Left kidney (tissue), 1 donor: ENCODE measurements at regions not wholly inside any gene's neighbourhood (a gene's known extent, or its start where the extent isn't known, plus 50 kb on each side); places are given as distances from the start of the nearest gene placed in this dataset.

Experiments
- DNase-seq: peaks from one replicate; pipeline ENCODE4 v3.0.0-alpha.2; 2013

DNA sequence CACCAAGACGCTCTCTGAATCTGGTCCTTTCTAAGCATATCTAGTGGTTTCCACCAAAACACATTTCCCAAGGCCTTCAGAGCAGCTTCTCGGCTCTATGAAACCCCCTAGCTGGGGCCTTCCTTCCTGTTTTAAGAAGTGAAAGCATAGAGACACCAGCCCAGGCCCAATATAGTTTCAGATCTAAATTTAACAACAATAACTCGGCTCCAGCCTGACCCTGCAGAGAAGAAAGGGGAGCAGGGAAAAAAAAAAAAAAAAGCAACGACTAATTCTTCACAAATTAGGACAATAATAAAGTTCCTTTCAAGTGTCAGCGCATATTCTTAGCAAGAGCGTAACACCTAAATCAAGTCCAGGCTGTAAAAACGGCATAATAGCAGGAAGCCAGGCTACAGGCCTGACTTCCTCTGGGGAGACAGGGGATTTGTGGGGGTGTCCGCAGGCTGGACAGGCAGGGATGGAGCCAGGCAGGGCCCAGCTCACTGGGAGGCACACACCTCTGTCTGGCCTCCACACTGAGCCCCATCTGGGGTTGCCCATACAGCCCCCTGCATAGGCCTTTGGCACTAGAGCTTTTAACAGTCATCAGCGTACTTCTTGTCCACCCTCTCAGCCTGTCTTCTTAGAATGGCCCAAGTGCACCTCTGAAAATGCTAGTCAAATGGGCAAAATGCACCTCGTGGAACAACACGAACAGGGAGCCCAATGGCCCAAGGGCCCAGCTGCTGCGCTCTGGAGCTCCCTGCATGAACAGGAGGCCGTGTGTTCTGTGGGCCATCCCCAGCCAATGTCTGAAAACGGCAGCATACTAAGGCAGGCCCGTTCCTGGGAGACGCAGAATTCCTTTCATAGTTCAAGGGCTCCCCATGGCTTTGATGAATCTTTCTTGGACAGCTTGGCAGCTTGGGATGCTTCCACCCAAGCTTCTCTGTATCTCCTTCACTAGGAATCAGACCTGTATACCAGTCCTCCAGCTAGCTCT, 772.9 kb downstream of the MED13L start:
- DNase-seq: peak; percentile 35

DNA sequence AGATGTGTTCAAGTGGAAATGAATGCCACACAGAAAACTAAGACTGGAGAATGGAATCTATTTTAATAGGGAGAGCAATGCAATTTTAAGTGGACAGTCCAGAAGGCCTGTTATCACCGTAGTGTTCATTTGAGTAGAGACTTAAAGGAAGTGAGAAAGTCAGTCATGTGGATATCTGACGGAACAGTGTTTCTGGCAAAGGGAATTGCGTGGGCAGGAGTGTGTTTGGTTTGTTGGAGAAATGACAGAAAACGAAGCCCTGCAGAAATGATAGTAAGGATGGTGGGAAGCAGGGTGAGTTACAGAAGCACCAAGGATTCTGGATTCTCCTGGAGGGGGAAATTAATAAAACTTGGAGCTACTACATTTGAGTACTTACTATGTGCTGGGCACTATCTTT, 776.6 kb downstream of the MED13L start:
- no peak for DNase-seq

DNA sequence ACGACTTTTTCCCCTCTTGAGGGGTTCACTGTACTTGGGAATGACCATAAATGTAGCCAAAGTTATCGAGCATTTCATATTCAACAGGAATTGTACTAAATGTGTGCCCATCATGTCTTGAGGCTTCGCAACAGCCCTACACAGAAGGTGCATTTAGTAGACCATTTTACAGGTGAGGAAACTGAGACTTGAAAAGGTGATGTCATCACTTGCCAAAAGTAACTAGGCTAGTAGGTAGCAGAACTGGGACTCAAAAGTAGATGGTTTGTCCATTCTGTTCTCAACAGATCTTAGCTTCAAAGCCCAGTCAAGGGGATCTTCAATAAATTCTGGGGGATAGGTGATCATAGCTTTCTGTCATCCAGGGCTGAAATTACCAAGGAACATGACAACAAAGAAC, 782.2 kb downstream of the MED13L start:
- DNase-seq: no peak

DNA sequence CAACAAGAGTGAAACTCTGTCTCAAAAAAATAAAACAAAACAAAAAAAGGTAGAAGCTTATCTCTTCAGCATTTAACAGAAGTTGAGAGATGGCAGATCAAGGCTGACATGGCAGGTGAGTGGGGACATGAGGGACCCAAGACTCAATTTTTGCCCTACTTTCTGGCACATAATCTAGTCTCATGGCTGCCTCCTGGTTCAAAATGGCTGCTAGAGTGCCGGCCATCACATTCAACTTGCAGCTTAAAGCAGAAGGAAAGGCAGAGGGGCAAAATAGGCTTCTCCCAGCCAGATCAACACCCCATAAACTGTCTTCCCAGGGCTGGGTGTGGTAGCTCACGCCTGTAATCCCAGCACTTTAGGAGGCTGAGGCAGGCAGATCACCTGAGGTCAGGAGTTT, 784.9 kb downstream of the MED13L start:
- no peak for DNase-seq

DNA sequence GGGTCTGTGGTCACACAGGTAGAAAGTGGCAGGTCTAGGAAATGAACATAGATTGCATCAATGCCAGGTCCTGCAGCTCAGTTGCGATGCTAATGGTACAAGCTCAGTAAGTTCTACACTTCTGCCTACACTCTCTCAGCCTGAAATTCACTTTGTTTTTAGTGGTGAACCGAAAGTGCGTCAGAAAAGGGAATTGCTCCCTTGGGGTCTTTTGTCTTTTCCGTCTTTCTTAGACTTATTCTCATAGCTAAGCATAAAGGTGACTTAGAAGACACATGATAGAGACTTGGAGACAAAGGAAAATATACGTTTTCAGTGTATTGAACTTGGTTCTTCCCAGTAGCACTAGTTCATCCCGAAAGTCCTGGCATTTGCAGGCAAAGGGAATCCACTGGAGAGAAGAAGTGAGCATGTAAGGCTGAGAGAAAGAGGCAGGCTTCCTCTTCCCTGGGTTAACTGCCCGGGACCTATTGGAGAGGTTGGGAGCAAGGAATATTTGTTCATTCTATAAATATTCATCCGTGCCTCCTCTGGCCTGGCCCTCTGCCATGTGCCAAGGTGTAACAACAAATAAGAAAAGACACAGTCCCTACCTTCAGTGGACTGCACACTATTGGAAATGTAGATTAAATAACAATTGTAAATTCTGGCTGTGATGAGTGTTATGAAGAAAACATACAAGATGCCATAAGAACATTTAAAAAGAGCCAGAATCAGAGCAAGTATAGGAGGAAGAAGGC, 785.8 kb downstream of the MED13L start:
- DNase-seq: no peak

DNA sequence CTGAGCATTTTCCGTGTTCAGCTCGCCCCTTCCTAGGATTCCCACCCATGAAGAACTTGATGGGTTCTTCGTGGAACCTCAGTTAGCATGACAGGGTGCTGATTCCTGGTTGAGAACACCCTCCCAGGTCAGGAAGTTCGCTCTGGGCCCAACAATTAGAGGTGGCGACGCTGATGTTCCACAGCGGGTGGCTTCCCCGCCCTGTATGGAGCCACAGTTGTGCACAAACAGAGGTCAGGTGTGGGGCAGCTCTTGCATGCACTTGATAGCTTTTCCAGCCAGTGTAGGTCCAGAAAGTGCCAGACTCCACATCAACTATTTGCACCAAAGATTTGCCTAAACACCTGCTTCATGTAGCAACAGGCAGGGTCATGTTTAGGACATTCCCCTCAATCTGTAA, 788.2 kb downstream of the MED13L start:
- no peak for DNase-seq

DNA sequence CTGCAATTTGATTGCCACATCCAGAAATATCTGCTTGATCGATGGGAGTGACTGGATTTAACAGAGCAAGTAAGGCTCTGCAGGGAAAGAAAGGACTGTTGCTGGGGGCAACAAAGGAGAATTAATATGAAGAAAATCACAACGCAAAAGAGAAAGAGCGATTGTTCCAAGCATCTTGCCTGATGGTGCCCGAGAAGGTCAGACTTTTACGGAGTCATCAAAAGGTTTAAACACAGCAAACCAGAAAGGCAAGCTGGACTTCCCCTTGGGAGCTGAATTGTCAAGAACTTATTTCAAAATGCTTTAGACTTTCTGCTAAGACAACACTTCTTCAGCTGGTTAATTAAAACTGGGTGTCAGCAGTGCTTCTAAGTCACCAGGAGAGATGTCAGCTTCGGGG, 791.5 kb downstream of the MED13L start:
- no peak for DNase-seq

DNA sequence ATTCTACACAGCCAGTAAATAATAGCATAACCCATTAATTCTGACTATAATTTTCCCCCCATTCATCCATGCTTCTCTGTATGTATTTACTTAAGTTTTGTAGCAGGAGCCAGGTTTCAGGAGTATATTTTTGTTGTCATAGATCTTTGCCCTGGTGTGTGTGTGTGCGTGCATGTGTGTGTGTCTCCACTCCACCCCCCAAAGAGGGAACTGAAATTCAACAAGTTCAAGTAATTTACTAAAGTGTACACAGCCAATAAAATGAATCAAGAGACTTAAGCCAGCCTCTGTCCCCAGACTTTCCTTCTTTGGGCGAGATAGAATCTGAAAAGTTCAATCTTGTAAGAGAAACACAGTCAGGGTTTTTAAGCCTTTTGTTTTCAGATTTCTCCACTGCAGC, 792.0 kb downstream of the MED13L start:
- DNase-seq: no peak

DNA sequence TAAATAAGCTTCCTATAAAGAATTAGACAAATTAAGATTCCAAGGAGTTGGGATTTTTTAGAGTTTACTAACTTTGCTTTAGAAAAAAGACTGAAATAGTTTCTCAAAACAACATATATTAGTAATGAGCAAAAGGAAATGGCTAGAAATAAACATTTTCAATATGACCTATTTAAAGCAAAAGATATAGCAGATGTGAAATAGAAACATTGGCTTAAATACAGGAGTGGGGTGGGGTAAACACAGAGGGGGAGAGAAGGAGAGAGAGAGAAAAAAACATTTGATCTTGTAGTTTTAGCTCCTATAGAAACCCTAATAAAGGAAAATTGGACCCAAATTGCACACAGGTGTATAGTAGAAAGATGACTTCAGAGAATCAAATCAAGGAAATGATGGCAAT, 794.5 kb downstream of the MED13L start:
- no peak for DNase-seq

DNA sequence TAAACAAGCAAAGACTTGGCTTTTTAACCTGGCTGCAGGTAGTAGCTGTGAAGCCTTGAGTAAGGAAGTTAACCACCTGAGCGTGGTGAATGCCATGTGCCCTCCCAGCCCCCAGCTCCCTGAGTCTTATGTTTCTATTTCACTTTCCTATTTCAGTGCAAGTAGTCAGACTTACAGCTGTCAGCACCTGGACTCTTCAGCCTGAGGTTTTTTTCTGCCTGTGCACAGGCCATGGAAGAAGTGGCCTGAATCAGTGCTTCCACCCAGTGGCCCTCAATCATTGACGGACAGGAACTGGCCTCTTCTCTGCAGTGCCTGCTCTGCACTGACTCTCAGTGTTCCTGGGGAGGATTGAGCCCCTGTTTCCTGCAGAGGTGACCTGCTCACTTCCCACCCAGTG, 796.4 kb downstream of the MED13L start:
- DNase-seq: no peak

DNA sequence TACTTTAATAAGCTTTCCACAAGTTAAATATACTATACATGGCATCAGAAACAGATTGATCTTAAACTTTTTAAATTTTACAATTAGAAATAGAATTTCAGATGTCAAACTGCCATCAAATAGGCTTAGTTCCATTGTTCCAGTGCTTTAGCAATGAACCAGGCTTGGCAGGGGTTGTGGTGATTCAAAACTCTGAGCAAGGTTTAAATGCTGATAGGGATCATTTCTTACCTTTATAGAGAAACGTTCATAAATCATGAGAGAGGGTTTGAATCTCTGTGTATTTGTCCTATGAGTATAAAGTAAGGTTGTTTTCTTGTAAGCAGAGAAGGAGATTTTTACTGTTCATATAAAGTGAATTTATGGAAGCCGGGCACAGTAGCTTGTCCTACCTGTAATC, 794.5 kb upstream of the TBX3 start:
- no peak for DNase-seq

DNA sequence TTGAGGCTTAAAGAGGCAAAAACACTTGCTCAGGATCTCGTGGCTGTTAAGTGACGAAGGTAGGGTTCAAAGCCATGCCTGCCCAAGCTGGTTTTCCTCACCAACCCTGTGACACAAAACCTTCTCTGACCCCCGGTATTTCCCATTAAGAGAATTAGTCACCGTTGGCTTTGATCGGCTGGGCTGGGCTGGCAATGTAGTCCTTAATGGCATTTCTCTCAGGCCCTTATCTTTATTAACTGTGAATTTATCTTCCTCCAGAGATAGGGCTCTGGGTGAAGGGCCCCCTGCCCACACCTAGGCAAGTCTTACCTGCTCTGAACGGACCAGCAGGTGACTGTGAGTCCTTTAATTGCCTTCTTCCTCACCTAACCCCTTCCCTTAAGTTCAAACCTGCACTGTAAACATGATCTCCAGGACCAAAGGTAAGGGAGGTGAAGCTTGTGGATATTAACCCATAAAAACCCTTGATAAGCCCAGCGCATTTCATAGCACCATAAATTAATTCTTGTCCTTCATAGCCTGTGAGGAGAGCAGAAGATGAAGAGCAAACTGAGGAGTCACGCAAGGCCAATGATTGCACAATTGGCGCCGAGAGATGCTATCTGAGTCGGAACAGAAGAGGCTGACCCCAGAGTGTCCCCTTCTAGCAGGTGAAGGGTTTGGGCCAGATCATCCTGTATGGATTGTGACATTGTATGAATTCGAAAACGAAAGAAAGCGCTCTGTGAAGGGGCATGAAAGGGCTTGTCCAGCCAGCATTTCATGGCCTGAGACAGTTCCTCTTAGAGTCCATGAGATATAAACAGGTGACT, 790.8 kb upstream of the TBX3 start:
- DNase-seq: no peak

DNA sequence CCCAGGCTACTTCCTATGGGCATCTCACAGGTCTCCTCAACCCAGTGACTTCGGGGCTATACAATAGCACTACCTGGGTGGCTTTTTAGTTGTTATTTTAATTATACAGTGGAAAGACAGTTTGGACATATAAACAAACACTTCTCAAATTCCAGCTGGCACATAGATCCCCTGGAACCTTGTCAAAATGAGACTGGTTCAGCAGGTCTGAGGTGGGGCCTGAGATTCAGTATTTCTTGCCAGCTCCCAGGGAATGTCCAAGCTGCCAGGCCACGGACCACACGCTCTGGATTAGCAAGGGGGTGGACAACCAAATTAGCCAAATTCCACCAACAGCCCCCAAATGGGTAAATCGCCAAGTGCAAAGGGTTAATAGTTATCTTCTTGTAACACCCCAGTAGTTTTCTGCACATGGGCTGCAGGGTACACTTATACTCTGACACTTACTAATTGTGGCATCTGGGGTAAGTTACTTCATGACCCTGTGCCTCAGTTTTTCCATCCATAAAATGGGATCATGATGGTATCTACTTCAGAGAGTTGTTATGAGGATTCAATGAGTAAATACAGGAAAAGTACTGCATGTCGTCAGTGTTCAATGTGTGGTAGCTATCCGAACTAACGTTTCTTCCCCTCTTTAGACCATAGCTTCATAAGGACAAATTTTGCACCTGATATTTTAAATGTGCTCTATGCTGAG, 789.4 kb upstream of the TBX3 start:
- no peak for DNase-seq

DNA sequence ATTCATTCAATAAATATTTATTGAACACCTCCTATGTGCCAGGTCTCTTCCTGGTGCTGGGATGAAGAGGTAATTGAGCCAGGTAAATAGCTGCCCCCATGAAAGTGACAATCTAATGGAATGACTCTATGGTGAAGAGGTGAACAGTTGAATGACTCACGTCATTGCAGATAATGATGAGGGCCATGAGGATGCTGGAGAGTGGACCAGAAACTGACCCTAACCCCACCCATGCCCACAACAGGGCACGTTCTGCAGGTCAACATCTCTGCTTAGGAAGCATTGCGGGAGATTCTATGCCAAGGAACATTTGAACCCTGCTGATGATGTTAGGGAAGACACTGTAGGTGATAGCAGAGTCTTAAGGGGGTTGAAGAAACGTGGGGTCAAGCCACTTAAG, 788.9 kb upstream of the TBX3 start:
- no peak for DNase-seq

DNA sequence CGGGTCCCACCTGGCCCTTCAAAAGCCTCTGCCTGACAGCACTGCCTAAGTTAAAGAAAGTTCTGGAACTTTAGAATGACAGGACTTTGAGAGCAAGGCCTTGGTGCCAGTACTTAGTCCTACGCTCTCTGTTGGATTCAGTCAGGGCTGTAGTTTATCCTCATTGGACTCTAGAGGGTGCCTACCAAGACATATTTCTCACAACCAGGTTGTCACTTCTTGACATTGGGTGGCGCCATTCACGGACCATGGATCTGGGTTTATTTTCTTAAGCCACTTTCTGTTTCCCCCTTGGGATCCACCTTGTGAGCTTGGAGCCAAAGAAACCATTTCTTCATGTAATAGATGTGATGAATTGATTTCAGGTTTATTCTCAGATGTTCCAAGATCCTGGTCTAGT, 787.0 kb upstream of the TBX3 start:
- no peak for DNase-seq

DNA sequence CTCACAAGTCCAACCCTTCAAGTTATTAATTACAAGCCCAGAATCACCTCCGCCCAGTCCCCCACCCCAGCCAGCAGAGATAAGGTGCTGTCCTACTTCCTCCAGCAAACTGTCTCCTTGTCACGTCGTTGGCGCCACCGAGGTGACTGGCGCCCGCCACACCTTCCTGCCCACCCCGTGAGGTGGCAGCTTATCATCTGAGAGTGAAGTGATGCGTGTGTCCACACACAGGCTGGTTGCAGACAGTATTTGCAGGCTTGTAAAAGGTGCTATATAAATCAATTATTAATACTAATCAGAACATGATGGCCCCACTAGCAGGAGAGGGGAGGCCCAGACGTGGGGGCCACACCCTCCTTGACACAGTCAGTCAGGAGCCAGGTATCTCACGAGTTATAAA, 786.6 kb upstream of the TBX3 start:
- DNase-seq: no peak

DNA sequence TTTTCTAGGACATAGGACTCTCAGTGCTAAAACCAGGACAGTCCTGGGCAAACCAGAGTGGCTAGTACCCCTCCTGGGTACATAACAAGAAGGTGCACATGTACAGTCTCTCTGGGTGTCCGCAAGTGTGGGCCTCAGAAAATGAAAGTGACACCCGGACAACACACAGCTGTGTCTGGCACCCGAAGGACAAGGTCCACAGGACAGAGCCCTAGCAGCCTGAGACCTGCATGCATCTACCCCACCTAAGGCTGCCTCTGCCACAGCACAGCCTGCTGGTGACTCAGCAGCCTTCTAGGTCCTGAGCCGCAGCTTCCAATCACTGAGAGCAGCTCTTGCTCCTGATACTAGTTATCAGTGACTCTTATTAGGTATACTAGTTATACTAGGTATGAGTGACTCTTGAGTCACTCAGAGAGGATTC, 784.1 kb upstream of the TBX3 start:
- DNase-seq: no peak

DNA sequence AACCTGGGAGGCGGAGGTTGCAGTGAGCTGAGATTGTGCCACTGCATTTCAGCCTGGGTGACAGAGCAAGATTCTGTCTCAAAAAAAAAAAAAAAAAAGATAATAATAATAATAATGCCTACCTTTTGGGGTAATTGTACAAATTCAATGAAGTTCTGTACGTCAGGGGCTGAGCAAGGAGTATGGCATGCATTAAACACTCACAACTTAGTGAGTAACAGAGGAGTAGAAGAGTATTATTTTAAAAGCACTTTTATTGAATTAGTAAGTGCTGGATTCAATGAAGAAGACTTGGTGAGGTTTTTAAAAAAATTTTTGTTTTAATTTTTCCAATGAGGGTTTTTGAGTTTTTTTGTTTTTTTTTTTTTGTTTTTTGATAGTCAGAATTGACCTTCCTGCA, 783.6 kb upstream of the TBX3 start:
- no peak for DNase-seq

DNA sequence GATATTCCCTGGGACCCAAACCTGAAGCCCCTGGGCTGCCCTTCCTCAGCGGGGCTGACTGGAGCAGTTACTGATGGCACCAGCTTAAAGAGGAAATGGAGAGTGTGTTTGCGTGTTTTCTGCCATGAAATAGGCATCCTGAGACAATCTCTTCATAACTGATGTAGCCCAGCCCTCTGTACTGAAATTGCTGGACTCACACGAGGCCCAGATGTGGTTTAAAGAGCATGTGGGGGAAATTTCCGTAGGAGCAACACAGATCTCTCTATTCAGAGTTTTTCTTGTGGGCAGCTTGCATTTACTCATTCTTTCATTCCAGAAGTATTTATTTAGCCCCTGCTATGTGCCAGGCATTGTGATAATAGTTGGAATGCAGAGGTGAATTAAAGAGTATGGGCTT, 782.1 kb upstream of the TBX3 start:
- DNase-seq: no peak

DNA sequence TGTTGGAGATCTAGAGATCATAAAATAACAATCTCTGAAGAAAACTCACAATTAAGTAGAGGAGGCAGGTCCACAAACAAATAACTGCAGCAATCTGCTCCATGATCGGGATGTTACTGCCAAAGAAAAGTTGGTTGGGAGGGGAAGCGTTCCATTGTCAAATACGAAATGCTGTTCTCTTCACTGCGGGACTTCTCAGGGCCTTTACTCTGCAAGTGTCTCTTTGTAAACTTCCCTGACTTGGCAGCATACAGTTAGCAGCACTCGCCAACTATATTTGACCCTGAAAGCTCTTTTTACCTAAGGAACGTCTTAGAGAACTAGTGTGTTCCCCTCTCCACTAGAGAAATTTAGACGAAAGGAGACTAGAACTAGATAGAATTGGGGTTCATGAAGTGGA, 780.7 kb upstream of the TBX3 start:
- no peak for DNase-seq

DNA sequence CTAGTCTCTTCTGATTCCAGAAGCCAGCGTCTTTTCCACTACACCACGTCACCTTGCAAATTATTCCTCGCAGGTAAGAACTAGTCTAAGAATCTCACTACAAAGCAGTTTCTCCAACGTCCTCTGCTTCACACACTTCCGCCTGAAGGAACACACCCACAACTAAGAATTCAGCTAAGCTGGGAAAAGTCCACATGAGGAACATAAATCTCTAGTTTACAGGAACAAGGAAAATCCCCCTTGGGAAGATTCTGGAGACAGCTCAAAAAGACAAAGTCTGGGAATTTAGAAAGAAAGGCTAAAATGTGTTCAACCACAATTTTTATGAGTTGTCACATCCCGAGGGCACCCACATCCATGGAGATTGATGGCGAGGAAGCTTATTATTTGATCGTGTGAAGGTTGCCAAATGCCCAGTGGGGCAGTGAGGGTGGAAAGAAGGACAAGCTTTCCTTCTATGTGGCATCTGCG, 780.2 kb upstream of the TBX3 start:
- no peak for DNase-seq

DNA sequence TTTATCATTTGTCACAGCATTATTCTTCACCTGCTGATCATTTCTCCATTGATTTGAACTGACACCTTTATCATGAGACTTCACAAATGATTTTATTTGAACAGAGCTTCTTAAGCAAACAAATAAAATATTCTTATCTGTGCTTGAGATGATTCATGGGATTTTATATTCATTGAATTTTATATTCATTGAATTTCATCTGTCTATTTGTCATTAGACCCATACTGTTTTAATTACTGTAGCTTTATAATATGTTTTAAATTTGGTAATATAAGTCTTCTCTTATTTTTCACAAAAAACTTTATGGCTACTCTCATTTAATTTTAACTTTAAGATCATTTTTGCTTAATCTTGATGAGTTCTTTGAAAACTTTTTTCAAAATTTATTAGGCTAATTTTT, 777.4 kb upstream of the TBX3 start:
- DNase-seq: no peak
